ENCODE measurements at regions not wholly inside any gene's neighbourhood (a gene's known extent, or its start where the extent isn't known, plus 50 kb on each side); places are given as distances from the start of the nearest gene placed in this dataset.

GRCh38 chr14:21724090-21724973 is 50.7 kb upstream of the OR4E1 start:
- TF ChIP-seq POLR2AphosphoS5 (IDR thresholded peaks at IDR 0.05; ENCODE audit: low read depth) (no peak), CTCF (IDR thresholded peaks at IDR 0.05; ENCODE audit: insufficient read depth, low read length) (no peak), GABPA (IDR thresholded peaks at IDR 0.05; ENCODE audit: low read depth) (no peak)
